Ishikawa (cell line): ENCODE measurements at regions not wholly inside any gene's neighbourhood (a gene's known extent, or its start where the extent isn't known, plus 50 kb on each side); places are given as distances from the start of the nearest gene placed in this dataset.

ENCODE experiments used
- CEBPB ChIP-seq: IDR thresholded peaks from 2 replicates; pipeline ENCODE4 v1.6.1; 2012
- EP300 ChIP-seq: IDR thresholded peaks from 2 replicates; pipeline ENCODE4 v1.6.1; 2012; ENCODE audit warnings: borderline replicate concordance
- RAD21 ChIP-seq: IDR thresholded peaks from 2 replicates; pipeline ENCODE4 v1.6.1; 2012; ENCODE audit warnings: low read depth
- TEAD4 ChIP-seq: IDR thresholded peaks from 2 replicates; pipeline ENCODE4 v1.6.1; 2012
- ZBTB7A ChIP-seq: IDR thresholded peaks from 2 replicates; pipeline ENCODE4 v1.6.1; 2012; ENCODE audit warnings: low read depth
- TF ChIP-seq, protein P1 (sequence below): IDR thresholded peaks from 2 replicates; pipeline ENCODE4 v1.6.1; 2012; ENCODE audit warnings: low read depth, mild to moderate bottlenecking

DNA sequence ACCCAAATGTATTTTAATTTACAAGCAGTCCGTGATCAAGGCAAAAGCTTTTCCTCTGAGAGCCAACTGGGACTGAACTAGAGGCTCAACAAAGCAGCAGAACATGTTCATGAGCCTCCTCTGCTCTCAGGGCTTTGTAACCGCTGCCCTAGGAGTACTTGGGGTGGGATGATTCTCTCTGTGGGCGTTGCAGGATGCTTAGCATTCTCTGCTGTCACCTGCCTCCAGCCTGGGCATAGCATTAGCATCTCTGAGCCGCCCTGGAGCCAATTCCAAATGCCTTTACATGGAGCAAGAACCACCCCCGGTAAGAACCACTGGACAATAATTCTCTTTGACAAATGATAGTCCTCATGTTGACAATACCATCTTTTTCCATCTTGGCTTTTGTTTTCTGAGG lies 237.6 kb upstream of the CDH4 start:
- no peak for TF ChIP-seq RAD21
- TF ChIP-seq, protein P1, sequence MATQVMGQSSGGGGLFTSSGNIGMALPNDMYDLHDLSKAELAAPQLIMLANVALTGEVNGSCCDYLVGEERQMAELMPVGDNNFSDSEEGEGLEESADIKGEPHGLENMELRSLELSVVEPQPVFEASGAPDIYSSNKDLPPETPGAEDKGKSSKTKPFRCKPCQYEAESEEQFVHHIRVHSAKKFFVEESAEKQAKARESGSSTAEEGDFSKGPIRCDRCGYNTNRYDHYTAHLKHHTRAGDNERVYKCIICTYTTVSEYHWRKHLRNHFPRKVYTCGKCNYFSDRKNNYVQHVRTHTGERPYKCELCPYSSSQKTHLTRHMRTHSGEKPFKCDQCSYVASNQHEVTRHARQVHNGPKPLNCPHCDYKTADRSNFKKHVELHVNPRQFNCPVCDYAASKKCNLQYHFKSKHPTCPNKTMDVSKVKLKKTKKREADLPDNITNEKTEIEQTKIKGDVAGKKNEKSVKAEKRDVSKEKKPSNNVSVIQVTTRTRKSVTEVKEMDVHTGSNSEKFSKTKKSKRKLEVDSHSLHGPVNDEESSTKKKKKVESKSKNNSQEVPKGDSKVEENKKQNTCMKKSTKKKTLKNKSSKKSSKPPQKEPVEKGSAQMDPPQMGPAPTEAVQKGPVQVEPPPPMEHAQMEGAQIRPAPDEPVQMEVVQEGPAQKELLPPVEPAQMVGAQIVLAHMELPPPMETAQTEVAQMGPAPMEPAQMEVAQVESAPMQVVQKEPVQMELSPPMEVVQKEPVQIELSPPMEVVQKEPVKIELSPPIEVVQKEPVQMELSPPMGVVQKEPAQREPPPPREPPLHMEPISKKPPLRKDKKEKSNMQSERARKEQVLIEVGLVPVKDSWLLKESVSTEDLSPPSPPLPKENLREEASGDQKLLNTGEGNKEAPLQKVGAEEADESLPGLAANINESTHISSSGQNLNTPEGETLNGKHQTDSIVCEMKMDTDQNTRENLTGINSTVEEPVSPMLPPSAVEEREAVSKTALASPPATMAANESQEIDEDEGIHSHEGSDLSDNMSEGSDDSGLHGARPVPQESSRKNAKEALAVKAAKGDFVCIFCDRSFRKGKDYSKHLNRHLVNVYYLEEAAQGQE = no peak
- no peak for TF ChIP-seq ZBTB7A
- no peak for TF ChIP-seq CEBPB
- TF ChIP-seq EP300 = no peak
- TF ChIP-seq TEAD4 = no peak
